Retinal pigment epithelial cell (primary cell): ENCODE measurements at regions not wholly inside any gene's neighbourhood (a gene's known extent, or its start where the extent isn't known, plus 50 kb on each side); places are given as distances from the start of the nearest gene placed in this dataset.

Experiments used
- DNase-seq: peaks from one replicate; pipeline ENCODE4 v3.0.0-alpha.2; 2010; ENCODE audit warnings: low read depth
- H3K4me3 ChIP-seq: 2 replicates; pipeline ENCODE4 v1.5.1; 2011; ENCODE audit warnings: mild to moderate bottlenecking, low read length, control low read depth, moderate library complexity
- TF ChIP-seq, protein P1 (sequence below): conservative IDR thresholded peaks from 2 replicates; pipeline ENCODE4 v1.5.1; 2011; ENCODE audit warnings: low read depth, low read length, control low read depth, inconsistent platforms

DNA sequence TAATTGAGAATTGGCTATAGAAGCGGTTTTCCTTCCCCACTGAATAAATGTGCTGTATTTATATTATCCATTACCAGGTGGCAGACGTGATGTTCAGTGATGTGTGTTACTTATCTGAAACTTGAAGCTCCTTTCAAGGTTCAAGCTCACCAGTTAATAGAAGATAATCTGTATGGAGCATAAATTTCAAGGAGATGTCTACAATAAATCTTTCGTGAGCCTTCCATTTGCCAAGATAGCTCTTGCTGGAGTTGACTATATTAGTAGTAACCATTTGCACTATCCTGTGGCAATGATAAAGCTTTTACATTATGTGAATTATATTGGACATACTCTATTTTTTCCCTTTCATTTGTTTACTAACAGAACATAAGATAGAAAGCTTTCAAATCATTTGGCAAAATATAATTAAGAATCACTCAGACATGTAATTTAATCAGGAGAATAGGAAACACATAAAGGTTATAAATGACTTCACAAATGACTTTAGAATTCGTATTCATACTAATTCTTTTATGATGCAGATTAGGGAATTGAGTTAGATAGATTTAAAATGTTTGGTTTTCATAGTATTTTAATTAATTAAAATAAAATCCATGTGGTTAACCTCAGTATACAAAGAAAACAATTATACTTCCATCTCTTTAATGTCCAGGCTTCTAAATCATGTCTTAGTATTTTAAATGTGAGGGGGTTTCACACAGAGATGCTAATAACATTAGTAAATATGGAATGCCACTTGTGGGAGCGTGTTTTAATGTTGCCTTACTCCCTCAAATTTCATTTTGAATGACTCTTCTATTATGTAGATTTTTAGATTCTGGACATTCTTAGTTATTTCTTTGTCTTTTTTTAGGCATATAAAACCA, 664.4 kb upstream of the CDH8 start:
- DNase-seq, result no peak
- H3K4me3 ChIP-seq, result no peak overlapping the region
- TF ChIP-seq, protein P1, sequence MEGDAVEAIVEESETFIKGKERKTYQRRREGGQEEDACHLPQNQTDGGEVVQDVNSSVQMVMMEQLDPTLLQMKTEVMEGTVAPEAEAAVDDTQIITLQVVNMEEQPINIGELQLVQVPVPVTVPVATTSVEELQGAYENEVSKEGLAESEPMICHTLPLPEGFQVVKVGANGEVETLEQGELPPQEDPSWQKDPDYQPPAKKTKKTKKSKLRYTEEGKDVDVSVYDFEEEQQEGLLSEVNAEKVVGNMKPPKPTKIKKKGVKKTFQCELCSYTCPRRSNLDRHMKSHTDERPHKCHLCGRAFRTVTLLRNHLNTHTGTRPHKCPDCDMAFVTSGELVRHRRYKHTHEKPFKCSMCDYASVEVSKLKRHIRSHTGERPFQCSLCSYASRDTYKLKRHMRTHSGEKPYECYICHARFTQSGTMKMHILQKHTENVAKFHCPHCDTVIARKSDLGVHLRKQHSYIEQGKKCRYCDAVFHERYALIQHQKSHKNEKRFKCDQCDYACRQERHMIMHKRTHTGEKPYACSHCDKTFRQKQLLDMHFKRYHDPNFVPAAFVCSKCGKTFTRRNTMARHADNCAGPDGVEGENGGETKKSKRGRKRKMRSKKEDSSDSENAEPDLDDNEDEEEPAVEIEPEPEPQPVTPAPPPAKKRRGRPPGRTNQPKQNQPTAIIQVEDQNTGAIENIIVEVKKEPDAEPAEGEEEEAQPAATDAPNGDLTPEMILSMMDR, result no peak

DNA sequence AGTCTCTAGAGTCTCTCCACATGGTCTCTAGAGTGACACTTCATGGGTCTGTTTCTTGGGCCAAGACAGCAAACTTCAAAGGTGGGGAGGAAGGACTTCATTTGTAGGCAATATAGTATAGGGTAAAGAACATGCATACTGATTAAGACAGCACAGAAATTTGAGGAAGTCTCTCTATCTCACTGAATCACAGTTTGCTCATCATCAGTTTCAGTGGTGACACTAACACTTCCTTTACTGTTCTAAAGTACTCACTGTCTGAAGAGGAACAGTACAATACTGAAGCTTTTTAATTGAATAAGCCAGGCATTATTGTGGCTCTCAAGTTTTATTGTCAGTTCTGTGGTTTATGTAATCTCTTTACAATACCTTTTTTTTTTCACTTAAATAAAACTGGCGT, 656.4 kb upstream of the CDH8 start:
- TF ChIP-seq, protein P1, result no peak
- no peak for DNase-seq
- H3K4me3 ChIP-seq, result no peak overlapping the region

DNA sequence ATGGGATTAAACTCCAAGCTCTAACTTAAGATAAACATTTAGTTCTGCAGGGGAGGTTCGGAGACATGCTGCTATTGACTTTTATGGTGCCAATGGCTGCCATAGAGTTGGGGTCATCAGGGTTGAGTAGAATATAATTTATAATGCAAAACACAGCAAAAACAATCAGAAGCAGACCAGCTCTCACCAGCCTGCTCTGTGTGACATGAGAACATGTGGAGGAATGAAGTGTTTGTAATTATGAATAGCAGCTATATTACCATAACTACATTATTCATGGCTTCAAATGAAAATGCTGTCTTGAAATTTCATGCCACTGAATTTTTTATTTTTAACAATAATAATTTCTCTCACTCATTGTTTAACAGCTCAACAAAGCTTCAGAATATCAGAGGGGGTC, 645.6 kb upstream of the CDH8 start:
- TF ChIP-seq, protein P1, result no peak
- no peak for DNase-seq
- no peak overlapping the region for H3K4me3 ChIP-seq

DNA sequence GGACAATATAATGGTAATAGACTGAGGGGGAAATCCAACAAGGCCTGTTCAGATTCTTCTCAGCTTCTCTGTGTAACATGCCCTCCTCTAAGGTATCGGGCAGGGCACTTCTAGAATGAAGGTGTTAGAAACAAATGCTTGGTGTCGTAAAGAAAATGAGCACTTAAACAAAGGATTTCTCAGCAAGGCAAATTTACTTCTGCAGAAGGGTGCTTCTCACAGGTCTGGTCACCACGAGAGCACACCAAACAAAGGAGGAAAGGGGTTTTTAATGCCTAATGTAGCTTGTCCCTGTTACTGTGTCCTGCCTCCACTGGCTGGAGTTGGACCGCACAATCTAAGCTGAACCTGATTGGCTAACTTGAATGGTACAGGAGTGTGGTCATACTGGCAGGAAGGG, 642.6 kb upstream of the CDH8 start:
- TF ChIP-seq, protein P1, result no peak
- no peak for DNase-seq
- no peak overlapping the region for H3K4me3 ChIP-seq

DNA sequence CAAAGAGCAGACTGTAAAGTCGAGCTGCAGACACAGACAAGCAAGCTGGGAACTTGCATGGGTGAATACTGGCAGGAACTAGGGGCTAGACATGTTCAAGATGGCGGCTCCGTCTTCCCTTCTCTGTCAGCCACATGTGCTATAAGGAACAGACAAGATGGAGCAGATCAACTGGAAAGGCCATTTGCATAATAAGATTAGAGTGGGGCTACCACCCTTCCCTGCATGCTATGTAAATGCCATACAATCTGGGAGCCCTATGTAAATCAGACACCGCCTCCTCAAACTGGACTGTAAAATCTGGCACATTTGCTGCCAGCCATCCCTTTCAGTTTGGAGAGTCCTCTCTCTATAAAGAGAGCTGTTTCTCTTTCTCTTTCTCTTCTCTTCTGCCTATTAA, 640.1 kb upstream of the CDH8 start:
- TF ChIP-seq, protein P1, result no peak
- H3K4me3 ChIP-seq, result no peak overlapping the region
- DNase-seq, result no peak

DNA sequence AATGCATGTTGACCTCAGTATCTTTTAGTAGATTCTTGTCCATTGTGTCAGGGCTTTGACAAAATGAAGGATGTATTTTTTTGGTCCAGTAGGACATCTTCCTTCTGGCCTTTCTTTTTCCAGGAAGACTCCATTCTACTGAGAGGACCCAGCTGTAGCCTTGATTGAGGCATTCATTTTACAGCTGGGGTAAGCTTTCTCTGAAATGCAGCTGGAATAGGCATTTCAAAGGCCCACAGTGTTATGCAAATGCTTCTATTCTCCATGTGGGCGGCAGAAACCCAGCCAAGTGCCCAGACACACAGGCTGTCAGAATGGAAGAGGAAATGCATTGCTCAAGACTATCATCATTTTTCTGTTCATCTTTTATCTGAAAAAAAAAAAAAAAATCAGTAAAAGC, 629.0 kb upstream of the CDH8 start:
- TF ChIP-seq, protein P1, result no peak
- no peak overlapping the region for H3K4me3 ChIP-seq
- no peak for DNase-seq

DNA sequence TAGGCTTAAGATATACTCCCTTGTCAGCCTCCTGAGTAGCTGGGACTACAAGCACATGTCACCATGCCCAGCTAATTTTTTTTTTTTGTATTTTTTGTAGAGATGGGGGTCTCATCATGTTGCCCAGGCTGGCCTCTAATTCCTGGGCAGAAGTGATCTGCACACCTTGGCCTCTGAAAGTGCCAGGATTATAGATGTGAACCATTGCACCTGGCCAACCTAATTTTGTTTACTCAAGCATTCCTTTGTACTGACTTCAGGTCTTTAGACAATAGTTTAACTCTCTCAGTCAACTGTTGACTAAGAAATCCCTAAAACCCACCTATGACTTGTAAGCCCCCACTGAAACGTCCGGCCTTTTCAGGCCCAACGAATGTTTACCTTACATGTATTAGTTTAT, 628.3 kb upstream of the CDH8 start:
- no peak overlapping the region for H3K4me3 ChIP-seq
- DNase-seq, result no peak
- TF ChIP-seq, protein P1, result no peak
